Peyer's patch (tissue), 4 donors: ENCODE measurements at regions not wholly inside any gene's neighbourhood (a gene's known extent, or its start where the extent isn't known, plus 50 kb on each side); places are given as distances from the start of the nearest gene placed in this dataset.

Experiments used
- CTCF ChIP-seq, 6 experiments: fragments of 450-650 bp in 4 of 6; fragments of 200-600 bp in 2 of 6; sonication (generic) in 1 of 6; IDR thresholded peaks; one replicate each; pipeline ENCODE4 v1.5.1; 2017 to 2019; ENCODE audit warnings: antibody characterized with exemption in 6 of 6, mild to moderate bottlenecking in 3 of 6, moderate library complexity in 1 of 6
- POLR2A ChIP-seq, 2 donors: fragments of 450-650 bp; IDR thresholded peaks; one replicate each; pipeline ENCODE4 v1.5.1; 2017; ENCODE audit warnings: antibody characterized with exemption in 2 of 2, mild to moderate bottlenecking in 2 of 2, moderate library complexity in 2 of 2

DNA sequence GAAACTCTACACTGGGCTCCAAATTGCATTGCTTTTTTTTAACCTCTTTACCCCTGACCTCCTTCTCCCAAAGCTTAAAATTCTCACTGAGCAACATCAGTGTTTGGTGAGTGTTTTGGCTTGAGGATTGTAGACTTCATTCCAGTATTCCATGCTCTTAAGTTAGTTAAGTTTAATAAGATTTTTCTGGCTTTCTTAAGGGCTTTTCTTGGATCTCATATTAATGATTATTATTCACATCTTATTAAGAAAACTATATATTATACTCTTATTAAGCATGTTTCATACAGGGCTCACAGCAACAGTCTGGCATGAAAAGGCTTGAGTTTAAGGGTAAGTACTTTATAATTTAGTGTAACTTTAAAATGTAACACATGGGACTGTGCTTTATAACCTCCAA, 141.8 kb downstream of the DISP1 start:
- TF ChIP-seq CTCF (IDR thresholded peaks at IDR 0.05) (no peak), POLR2A (IDR thresholded peaks at IDR 0.05) (no peak)
